Neural cell (in vitro differentiated cells): ENCODE measurements at regions not wholly inside any gene's neighbourhood (a gene's known extent, or its start where the extent isn't known, plus 50 kb on each side); places are given as distances from the start of the nearest gene placed in this dataset.

Source experiments
- CTCF ChIP-seq: fragments of 450-650 bp; IDR thresholded peaks from 2 replicates; pipeline ENCODE4 v1.5.1; 2014; ENCODE audit warnings: antibody characterized with exemption, mild to moderate bottlenecking, moderate library complexity; ENCODE audit not compliant: poor library complexity, severe bottlenecking
- EP300 ChIP-seq: fragments of 450-650 bp; conservative IDR thresholded peaks from 2 replicates; pipeline ENCODE4 v1.6.1; 2014; ENCODE audit warnings: antibody characterized with exemption, mild to moderate bottlenecking, moderate library complexity; ENCODE audit not compliant: poor library complexity, severe bottlenecking
- EZH2 ChIP-seq: fragments of 200-600, 300-800 bp; shearing (Covaris generic), sonication (generic); IDR thresholded peaks from 2 replicates; pipeline ENCODE4 v1.6.1; 2014; ENCODE audit warnings: antibody characterized with exemption, low read length, borderline replicate concordance, mild to moderate bottlenecking; ENCODE audit not compliant: insufficient read depth, poor library complexity, severe bottlenecking
- MXI1 ChIP-seq: fragments of 450-650 bp; conservative IDR thresholded peaks from 2 replicates; pipeline ENCODE4 v1.6.1; 2014; ENCODE audit warnings: antibody characterized with exemption, mild to moderate bottlenecking; ENCODE audit not compliant: poor library complexity, severe bottlenecking
- POLR2AphosphoS5 ChIP-seq: IDR thresholded peaks from 2 replicates; pipeline ENCODE4 v1.6.1; 2012
- RAD21 ChIP-seq: fragments of 450-650 bp; conservative IDR thresholded peaks from 2 replicates; pipeline ENCODE4 v1.6.1; 2014; ENCODE audit warnings: antibody characterized with exemption, mild to moderate bottlenecking, moderate library complexity
- REST ChIP-seq: IDR thresholded peaks from 2 replicates; pipeline ENCODE4 v1.6.1; 2012; ENCODE audit warnings: borderline replicate concordance
- SMC3 ChIP-seq: fragments of 450-650 bp; conservative IDR thresholded peaks from 2 replicates; pipeline ENCODE4 v1.6.1; 2014; ENCODE audit warnings: antibody characterized with exemption, mild to moderate bottlenecking, moderate library complexity; ENCODE audit not compliant: poor library complexity
- TAF1 ChIP-seq: IDR thresholded peaks from 2 replicates; pipeline ENCODE4 v1.6.1; 2012; ENCODE audit warnings: low read depth

- TF ChIP-seq CTCF (no peak), POLR2AphosphoS5 (no peak), EZH2 (no peak), RAD21 (no peak), EP300 (no peak), SMC3 (no peak), REST (no peak), MXI1 (no peak), TAF1 (no peak)
These were observed 412.9 kb downstream of the WDR72 start for GRCh38 chr15:53346583-53346982.
